H1 (cell line): ENCODE measurements at regions not wholly inside any gene's neighbourhood (a gene's known extent, or its start where the extent isn't known, plus 50 kb on each side); places are given as distances from the start of the nearest gene placed in this dataset.

ENCODE experiments used
- JUND ChIP-seq: IDR thresholded peaks from 2 replicates; pipeline ENCODE4 v1.6.1; 2011; ENCODE audit warnings: mild to moderate bottlenecking, improper control_type of control experiment, low read length
- KDM4A ChIP-seq: IDR thresholded peaks from one replicate; pipeline ENCODE4 v1.7.1; 2012; ENCODE audit warnings: low read depth, mild to moderate bottlenecking, moderate library complexity, low read length, inconsistent platforms; ENCODE audit not compliant: severe bottlenecking
- SRF ChIP-seq: IDR thresholded peaks from 2 replicates; pipeline ENCODE4 v1.6.1; 2011; ENCODE audit warnings: mild to moderate bottlenecking, low read depth, low read length, moderate library complexity
- TF ChIP-seq, protein P1 (sequence below): IDR thresholded peaks from 2 replicates; pipeline ENCODE4 v1.6.1; 2011; ENCODE audit warnings: low read length, improper control_type of control experiment

GRCh38 chr2:42897358-42897757, 105.0 kb upstream of the HAAO start (continued):
- TF ChIP-seq SRF (no peak), KDM4A (no peak), JUND (no peak)
- TF ChIP-seq, protein P1, sequence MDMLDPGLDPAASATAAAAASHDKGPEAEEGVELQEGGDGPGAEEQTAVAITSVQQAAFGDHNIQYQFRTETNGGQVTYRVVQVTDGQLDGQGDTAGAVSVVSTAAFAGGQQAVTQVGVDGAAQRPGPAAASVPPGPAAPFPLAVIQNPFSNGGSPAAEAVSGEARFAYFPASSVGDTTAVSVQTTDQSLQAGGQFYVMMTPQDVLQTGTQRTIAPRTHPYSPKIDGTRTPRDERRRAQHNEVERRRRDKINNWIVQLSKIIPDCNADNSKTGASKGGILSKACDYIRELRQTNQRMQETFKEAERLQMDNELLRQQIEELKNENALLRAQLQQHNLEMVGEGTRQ = no peak
